ENCODE measurements at regions not wholly inside any gene's neighbourhood (a gene's known extent, or its start where the extent isn't known, plus 50 kb on each side); places are given as distances from the start of the nearest gene placed in this dataset.
"Not testable (repeated sequence)": the region's sequence is repeated elsewhere in the genome, so short reads cannot be mapped to it uniquely, and the experiment has no call there.

GRCh38 chr10:46660027-46660834 lies 81.3 kb downstream of the SYT15 start:
- TF ChIP-seq, protein P1, sequence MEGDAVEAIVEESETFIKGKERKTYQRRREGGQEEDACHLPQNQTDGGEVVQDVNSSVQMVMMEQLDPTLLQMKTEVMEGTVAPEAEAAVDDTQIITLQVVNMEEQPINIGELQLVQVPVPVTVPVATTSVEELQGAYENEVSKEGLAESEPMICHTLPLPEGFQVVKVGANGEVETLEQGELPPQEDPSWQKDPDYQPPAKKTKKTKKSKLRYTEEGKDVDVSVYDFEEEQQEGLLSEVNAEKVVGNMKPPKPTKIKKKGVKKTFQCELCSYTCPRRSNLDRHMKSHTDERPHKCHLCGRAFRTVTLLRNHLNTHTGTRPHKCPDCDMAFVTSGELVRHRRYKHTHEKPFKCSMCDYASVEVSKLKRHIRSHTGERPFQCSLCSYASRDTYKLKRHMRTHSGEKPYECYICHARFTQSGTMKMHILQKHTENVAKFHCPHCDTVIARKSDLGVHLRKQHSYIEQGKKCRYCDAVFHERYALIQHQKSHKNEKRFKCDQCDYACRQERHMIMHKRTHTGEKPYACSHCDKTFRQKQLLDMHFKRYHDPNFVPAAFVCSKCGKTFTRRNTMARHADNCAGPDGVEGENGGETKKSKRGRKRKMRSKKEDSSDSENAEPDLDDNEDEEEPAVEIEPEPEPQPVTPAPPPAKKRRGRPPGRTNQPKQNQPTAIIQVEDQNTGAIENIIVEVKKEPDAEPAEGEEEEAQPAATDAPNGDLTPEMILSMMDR (IDR thresholded peaks at IDR 0.05; ENCODE audit: insufficient read depth, low read length, poor library complexity, severe bottlenecking) = not testable (repeated sequence)
- TF ChIP-seq EZH2phosphoT487 (conservative IDR thresholded peaks at IDR 0.05; ENCODE audit: low read length) = not testable (repeated sequence)
